ENCODE measurements at regions not wholly inside any gene's neighbourhood (a gene's known extent, or its start where the extent isn't known, plus 50 kb on each side); places are given as distances from the start of the nearest gene placed in this dataset.

DNA sequence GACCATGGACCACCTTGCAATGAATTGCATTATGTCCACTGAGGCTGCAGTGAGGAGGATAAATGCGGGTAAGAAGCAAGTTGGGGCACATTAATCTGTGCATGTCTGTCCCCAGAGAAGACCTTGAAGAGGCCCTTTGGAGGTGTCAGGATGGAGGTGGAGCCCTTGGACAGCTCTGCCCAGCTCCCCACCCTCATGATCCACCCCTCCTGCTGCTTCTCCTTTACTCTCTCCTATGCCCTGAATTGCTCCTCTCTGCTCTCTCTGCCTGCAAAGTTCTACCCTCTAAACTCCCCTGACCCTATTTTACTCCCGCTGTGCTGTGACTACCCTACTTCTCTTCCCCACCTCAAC lies 292.4 kb upstream of the USP24 start:
- DNase-seq = no peak

DNA sequence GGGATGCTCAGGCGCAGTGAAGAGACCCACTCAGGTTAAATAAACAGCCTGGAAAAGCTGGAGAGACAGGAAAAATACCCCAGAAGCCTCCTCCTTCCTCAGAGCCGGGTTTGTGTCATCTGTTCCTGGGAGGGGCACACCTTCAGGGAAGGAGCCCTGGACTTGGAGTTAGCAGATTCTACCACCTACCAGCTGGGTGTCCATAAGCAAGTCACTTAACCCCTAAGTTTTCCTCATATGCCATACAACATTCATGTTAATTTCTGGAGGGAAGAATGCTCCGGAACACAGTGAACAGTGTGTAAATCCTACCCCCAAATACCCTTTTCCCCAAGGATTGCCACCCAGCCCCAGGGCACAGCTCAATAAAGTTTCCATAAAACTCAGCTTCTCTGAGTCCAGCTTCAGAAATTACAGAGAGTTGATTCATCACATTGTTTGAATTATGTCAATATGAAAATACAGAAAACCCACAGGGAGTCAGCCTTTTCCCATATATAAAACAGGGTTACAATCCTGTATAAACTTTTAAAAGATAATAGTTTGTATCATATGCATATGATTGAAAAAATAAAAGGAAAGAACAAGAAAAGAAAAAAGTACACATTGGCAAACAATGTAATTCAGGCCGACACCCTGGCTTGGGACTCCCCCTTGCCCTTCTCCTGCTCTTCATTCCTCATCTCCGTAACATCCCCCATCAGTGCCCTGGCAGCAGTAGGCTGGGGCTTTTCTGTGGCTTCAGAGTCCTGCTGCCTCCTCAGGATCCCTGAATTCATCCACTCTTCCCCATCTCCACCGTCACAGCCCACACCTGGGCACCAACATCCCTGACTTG lies 291.8 kb upstream of the USP24 start:
- DNase-seq = no peak

DNA sequence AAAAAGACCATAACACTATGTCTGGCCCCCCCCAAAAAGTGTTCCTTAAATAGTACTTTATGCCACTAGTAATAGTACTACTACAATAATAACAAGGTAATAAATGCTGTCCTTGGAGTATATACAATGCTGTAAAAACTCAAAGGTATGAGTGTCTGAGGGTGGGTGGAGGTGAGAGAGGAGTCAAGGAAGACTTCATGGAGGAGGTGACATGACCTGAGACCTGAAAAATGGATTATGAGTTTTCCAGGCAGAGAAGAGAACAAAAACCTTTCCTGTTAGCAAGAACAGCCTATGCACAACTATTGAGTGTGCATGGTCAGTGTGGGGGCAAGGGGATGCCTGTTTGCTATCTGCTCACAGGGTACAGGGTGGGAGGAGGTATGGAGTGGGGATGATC lies 290.2 kb upstream of the USP24 start:
- no peak for DNase-seq

DNA sequence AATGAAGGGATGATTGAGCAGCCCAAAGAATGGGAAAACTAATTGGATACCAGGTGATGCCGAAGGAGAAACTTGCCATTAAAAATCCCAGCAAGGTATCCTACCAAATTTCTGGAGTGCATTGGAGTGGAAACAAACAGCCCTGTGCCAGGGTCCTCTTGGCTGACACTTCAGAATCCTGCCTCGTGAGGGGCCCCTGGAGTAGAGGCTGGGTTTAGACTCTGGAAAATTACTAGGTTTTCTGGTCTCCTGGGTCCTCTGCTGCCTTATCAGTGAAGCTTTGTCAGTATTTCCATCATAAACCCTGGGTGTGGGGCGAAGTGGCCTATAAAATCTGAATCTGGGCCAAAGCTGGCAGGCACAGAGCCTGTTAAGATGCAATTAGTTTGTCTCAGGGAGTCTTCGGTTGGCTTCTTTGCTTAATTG lies 289.2 kb upstream of the USP24 start:
- no peak for DNase-seq

DNA sequence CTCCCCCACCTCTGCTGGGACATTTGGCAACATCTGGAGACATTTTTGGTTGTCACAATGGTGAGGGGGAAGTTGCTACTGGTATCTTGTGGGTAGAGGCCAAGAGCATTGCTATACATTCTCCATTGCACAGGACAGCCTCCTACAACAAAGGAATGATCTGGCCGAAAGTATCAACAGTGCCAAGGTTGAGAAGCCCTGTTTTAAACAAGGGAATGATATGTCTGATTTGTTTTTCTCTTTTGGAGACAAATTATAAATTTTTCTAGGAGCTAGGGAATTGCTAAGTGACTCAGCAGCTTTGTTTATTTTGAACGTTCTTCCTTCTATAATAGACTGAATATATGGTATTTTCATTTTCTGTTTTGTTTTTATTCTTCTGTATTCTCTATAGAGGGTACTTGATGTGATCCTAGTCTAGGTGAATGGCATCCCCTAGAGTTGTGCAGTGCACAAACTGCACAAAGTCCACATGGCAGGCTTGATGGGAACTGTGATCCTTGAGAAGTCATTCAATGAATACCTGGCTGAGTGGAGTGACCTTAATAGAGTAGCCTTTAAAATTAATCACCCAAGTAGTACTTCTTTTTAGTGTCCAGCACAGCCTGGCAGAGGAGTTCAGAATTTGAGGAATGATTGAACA lies 288.6 kb upstream of the USP24 start:
- no peak for DNase-seq

DNA sequence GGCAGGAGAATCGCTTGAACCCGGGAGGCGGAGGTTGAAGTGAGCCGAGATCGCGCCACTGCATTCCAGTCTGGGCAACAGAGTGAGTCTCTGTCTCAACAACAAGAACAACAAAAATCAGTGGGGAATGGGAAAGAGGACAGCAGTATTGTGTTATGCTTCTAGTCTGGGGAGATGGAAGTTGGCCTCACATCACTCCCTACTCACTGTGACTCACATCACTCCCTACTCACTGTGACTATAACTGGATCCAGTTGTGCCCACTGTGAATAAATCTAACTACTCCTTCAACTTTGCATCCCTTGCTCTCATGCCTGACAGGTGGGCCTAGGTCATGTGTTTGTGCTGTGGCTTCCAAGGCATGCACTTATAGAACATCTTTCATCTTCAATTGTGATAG lies 285.4 kb upstream of the USP24 start:
- no peak for DNase-seq

DNA sequence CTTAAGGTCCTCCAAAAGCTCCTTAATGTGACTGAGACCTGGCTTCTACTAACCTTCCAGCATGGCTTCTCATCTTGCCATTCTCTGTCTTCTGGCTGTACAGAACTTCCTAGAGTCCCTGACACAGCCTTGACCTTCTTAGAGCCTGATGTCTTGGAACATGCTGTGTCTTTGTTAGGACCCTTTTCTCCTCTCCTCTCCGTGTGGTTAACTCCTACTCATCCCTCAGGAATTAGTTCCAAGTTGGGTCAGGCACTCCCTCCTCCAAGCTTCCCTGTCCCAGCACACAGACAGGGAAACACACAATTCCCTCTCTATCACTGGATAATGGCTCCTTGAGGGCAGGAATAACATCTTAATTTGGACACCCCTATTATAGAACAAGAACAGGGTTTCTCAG lies 275.4 kb upstream of the USP24 start:
- DNase-seq = no peak

DNA sequence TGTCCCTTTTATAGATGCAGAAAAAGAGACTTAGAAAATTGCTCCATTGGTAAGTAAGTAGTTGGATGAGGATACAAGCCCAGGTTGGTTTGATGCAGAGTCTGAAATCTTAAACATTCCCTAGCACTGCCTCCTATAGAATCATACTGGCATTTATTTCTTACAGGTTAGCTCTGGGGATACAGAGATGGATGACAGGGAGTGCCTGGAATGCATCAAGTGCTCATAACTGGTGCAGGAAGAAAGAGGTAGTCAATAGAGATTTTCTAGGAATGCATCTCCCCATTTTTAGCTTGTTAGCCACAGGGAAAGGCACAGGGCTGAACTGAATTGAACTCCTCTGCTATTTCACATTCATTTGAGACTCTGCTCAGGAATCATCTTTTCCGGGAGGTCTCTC lies 269.0 kb upstream of the USP24 start:
- DNase-seq = no peak

DNA sequence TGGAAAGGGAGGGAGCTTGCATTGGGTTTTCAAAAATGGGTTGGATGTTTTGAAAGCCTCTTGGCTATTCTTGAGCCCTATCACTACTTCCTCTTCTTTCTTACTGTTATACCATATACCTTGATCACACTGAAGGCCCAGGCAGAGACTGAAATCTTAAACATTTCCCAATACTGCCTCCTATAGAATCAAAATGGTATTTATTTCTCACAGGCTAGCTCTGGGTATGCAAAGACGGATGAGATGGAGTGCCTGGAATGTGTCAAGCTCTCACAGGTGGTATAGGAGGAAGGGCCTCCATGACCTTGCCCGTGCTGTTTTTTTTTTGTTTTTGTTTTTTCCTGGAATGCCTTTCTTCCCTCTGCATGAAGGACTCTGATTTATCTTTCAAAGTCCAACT lies 268.4 kb upstream of the USP24 start:
- no peak for DNase-seq

DNA sequence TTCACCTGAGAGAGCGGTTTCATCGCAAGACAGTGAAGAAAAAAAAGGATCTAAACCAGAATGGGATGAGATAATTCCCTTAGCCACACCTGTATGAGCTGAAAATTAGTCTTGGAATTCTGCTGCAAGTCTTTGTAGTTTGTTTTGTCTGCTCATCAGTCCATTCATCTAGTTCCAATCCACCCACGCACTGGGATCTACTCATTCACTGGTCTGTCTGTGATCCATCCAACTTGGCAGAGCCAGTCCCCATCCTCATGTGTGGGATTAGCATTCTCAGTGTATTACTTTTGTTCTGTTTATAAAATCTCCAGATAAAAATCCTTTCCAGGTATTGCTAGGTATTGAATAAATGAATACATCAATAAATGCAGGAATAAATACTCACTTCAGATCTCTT lies 266.5 kb upstream of the USP24 start:
- no peak for DNase-seq

DNA sequence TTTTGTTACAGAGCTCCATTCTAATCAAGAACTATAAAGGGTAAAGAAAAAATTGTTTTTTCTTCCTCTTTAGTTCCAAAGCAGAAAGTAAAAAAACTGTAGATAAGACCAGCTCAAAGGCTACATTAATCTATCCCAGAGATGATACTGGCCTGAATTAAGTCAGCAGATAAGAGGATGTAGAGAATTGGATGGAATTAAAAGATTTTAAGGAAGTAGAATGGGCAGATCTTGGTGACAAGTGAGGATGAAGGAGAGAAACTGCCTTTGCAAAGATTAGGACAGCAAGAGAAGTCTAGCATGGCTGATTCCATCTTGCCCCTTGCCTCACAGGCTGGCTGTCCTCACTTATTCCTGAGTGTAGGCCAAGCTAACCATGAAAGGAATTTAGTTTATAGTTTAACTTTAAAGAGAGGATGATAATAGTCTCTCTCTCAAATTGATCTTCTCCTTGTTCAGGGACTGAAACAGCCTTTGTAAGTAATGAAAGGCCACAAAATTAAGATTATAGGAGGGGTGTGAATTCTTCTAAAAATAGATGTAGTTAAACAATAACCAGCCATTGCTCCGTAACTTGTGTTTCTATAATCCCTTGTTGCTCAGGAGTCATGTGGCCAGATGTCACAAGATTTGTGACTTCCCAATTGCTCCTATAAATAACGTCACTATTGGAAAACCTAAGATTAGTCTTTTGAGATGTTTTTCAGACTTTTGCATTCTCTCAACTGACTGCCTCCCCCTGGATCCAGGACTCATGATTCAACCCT lies 265.0 kb upstream of the USP24 start:
- DNase-seq = no peak

DNA sequence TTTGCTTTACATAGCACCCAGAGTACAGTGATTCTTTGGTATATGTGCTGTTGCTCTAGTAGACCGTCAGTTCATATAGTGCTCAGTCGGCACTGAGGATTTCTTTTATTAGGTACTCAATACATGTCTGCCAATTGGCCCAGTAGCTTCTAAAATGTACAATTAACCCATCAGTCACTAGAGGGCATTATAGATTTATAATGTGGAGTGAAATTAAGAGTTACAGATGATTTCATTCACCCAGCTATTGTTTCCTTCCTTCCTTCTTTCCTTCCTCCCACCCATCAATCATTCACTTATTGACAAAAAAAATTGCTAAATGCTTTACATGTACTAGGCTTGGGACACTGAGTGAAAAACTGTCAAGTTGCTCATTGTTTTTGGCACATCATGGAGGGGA lies 263.6 kb upstream of the USP24 start:
- DNase-seq = no peak

DNA sequence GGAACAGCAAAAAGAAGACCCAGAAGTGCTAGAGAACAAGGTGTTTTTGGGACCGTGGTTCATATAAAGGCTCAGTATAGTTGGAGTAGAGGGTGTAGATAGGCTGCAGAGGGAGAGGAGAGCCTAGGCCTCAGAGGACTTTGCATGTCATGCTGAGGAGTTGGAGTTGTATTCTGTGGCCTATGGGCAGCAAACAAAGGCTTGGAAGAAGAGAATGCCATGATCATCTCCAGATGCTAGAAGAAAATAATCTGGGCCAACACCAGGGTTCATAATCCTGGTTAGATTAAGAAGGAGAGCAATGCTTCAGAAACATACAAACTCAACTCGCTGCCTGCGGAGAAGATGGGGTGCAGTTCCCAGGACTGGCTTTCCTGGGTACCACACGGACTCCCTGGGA lies 262.8 kb upstream of the USP24 start:
- DNase-seq = no peak

DNA sequence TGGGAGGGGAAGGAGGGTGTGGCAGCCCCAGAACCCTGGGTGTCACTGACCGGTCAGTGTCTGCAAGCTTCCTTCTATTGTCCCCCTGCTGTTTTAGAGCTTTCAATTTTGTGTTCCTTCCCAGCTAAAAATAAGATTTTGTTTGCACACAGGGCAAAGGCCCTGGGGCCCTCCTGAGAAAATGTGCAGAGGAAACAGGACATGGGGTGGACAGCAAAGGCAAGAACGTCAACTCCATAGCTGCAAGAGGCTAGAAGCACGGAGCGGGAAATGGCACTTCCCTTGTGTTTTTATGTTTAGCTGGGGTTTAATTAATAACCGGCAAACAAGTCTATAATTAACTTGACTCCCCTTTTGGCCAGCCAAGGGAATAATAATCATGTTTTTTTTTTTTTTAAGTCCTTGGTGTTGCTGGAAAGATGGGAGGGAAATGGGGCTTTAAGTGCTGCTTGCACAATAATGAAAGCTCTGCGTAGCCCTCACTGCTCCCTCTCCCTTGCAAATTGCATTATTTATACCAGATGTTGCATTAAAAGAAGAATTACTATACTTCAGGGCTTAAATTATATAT lies 261.4 kb upstream of the USP24 start:
- DNase-seq = no peak

DNA sequence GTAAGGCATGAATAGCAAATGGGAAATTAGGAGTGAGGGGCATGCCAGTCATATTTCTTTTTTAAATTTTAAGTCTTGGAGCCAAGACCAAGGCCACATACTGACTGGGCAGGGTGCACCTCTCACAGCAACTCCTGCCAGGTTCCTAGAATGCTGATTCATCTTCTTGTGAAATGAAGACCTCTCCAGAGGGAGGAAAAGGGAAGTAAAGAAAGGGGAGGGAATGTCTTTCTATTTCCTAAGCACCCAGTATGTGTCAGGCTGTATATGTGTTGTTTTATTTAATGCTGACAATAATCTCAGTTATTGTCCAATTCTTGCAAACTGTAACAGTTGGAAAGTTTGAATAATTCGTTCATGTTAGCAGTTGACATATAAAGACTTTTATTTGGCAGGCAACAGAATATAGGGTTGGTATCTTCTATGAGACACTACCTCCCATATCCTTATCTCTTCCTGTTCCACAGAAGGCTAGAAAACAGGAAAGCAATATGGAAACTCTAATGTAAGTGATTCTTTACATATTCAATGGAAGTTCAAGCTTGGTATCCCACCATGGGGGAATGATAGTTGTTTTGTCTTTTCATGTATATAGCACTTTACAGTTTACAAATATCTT lies 259.1 kb upstream of the USP24 start:
- no peak for DNase-seq

DNA sequence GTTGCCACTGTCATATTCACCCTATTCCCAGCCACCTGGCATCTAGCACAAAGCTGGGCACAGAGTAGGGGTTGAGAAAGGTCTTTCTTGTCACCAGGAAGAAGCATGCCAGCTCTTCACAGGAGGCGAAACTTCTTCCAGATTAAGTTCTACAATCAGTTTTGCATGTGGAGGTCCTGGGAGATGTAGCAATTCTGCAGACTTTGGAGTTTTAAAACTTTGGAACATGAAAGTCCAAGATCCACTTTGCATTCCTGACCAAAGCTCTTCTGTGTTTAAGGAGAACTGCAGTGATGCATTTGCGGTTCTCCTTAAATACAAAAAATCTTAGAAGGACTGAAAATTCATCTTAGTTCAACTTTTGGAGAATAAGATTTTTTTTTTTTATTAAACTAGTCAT lies 258.5 kb upstream of the USP24 start:
- no peak for DNase-seq

DNA sequence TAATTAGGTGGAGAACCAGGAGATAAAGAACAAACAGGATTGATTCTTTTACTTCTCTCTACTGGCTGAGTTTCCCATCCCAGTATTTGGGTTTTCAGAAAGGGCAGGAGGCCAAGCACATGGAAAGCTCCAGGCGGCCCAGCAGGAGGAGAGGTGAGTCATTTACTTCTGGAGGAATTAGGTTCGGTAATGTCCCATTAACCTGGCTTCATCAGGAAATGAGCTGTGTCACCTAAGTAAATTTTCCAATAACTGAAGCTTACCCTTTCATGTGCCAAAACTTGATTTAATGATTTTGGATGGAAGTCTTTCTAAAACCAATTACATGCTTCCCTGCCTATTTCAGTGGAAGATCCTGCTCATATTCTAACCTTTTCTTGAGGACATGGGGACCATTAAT lies 257.6 kb upstream of the USP24 start:
- DNase-seq = no peak

DNA sequence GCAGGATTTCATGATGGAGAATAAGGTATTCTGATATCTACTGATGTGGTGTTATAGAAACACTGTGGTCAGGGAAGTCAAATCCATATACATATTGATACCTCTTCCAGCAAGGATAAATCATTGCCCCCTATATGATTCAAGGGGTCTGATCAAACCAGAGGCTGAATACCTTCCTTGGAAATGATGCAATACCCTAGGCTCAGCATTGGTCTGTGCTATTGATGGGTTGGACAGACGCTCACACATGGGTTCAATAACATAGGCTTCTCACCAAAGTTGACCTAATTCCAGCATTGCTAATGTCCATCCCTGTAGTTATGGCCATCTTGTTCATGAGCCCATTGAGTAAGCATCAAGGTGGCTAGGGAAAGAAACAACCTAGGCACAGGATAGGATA lies 257.0 kb upstream of the USP24 start:
- DNase-seq = no peak

DNA sequence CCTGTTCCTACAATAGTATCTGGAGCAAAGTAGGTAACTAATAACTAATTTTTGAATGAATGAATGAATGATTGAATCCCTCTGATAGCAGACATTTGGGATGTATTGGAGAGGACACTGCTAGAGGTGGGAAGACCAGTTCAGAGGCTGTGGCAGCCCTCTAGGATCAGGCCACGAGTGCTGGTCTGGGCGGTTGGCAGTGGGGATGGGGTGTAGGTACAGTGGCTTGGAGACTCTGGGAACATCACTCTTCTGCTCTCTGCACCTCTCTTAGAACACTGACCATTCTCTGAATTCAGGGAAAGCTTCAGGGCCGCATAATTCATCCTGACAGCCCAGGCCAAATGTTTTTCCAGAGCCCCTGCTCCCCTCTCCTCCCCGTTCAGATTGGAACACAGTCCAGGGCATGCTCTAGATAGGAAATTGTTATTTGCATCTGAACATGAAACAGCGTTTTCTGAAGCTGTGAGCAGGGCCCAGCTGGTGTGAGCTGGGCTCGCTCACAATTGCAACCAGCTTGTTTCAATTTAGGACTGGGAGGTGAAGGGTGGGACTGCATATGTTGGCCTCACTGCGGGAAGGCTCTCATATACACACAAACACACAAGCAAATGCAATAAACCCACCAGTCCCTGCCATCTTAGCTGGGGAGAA lies 253.1 kb upstream of the USP24 start:
- DNase-seq = no peak

DNA sequence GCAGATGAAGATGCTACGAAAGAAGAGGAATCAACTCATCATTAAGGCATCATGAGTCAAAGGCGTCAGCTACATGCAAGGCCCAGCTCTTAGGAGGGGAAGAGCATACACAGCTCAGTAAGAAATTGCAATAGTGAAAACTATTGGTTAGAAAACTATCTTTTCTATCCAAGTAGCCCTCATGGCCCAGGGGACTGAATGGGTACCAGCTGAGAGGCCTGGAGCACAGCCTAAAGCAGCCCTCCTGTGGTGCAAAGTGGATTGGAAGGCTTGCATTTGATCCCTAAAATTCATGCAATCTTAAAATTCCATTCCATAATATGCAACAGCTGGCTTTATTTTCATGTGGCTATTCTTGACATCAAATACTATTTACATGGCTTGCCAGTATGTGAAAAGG lies 251.8 kb upstream of the USP24 start:
- no peak for DNase-seq

DNA sequence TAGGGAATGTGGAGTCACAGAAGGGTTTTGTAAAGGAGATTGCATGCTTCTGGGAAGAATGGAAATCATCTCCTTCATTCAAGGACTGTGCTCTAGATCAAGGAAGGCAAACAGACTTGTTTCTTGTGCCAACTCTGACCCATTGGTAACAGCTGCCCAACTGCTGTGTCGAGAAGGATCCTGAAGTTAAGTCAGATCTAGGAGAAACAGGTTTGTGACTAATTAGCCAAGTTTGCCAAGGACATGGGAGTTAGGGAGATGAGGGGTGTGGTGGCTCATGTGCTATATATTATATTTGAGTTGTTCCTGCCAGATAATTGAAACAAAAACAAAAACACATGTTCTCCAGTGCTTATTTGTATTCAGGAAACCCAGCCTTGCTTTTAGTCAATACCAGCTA lies 251.2 kb upstream of the USP24 start:
- no peak for DNase-seq

DNA sequence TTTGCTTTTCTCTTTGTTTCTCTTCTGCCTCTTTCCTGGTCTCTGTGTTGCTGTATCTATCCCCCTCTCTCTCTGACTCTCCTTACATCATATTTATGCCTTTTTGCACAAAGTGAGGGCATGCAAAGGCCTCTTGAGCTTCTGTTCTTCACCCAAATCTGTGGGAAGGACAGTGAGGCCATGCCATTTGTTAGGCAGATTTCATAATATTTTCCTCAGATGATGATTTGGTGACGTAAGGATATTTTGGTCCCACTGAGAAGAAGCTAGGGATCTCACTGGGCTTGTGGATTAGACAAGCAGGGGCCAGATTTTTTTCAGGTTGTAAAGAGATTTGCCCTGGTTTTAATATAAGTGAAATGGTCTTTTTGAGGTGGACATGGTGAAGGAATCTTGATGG lies 249.4 kb upstream of the USP24 start:
- no peak for DNase-seq

All from activated effector memory CD4-positive, alpha-beta T cell treated with Interleukin-2 at 50 U/mL for 16 hours (primary cell).